GM12891 (cell line): ENCODE measurements at regions not wholly inside any gene's neighbourhood (a gene's known extent, or its start where the extent isn't known, plus 50 kb on each side); places are given as distances from the start of the nearest gene placed in this dataset.

ENCODE experiments used
- POLR2A ChIP-seq: IDR thresholded peaks from 2 replicates; pipeline ENCODE4 v1.6.1; 2011; ENCODE audit warnings: low read depth, low read length, control low read depth
- POLR2AphosphoS5 ChIP-seq: IDR thresholded peaks from 2 replicates; pipeline ENCODE4 v1.6.1; 2011; ENCODE audit warnings: low read depth, low read length, control low read depth
- TAF1 ChIP-seq: IDR thresholded peaks from 2 replicates; pipeline ENCODE4 v1.6.1; 2011; ENCODE audit warnings: low read depth, low read length, control low read depth

- TF ChIP-seq TAF1, result no peak
- no peak for TF ChIP-seq POLR2AphosphoS5
- no peak for TF ChIP-seq POLR2A
Observed at GRCh38 chr11:114893329-114893728, 215.0 kb downstream of the NXPE2 start.
